Ovary (tissue), 3 donors: ENCODE measurements at regions not wholly inside any gene's neighbourhood (a gene's known extent, or its start where the extent isn't known, plus 50 kb on each side); places are given as distances from the start of the nearest gene placed in this dataset.

Experiments used
- CTCF ChIP-seq, 3 donors: fragments of 450-650 bp in 2 of 3; fragments of 200-600 bp in 1 of 3; IDR thresholded peaks; one replicate each; pipeline versions ENCODE4 v1.5.1 to v1.8.0; 2016 to 2022; ENCODE audit warnings: antibody characterized with exemption in 3 of 3, mild to moderate bottlenecking in 1 of 3
- EP300 ChIP-seq: sonication (generic); formaldehyde crosslinking; IDR thresholded peaks from one replicate; pipeline ENCODE4 v1.6.1; 2017; ENCODE audit warnings: antibody characterized with exemption
- POLR2A ChIP-seq: fragments of 450-650 bp; IDR thresholded peaks from one replicate; pipeline ENCODE4 v1.6.1; 2017; ENCODE audit warnings: antibody characterized with exemption, mild to moderate bottlenecking, moderate library complexity
- donor health status: DM: no; HTN: no; CAD: no.

GRCh38 chr7:82566752-82567151, 123.2 kb upstream of the CACNA2D1 start:
- TF ChIP-seq POLR2A (no peak), CTCF (IDR thresholded peaks at IDR 0.05) (no peak), EP300 (no peak)
